ENCODE measurements at regions not wholly inside any gene's neighbourhood (a gene's known extent, or its start where the extent isn't known, plus 50 kb on each side); places are given as distances from the start of the nearest gene placed in this dataset.
"Not testable (repeated sequence)": the region's sequence is repeated elsewhere in the genome, so short reads cannot be mapped to it uniquely, and the experiment has no call there.

DNA sequence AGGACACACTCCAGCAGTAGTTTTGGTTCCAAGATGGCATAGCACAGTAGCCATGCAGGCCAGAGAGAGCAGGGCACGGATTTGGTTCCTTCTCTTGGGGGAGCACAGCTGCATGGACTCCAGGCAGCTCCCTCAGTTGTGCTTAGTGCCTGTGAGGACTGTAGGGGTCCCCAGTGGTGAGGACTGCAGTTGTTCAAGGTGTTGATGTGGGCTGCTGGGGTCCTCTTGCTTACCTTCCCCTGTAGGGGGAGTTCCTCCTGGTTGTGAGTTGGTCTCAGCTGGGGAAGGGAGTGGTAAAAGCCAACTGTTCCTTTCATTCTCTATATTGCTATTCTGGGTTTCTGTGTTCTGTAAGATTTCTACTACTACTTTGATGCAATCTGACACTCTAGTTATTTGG lies 606.5 kb downstream of the MAGEB5 start:
- no peak for TF ChIP-seq ZFX (IDR thresholded peaks at IDR 0.05; ENCODE audit: borderline replicate concordance)
- TF ChIP-seq, protein P1, sequence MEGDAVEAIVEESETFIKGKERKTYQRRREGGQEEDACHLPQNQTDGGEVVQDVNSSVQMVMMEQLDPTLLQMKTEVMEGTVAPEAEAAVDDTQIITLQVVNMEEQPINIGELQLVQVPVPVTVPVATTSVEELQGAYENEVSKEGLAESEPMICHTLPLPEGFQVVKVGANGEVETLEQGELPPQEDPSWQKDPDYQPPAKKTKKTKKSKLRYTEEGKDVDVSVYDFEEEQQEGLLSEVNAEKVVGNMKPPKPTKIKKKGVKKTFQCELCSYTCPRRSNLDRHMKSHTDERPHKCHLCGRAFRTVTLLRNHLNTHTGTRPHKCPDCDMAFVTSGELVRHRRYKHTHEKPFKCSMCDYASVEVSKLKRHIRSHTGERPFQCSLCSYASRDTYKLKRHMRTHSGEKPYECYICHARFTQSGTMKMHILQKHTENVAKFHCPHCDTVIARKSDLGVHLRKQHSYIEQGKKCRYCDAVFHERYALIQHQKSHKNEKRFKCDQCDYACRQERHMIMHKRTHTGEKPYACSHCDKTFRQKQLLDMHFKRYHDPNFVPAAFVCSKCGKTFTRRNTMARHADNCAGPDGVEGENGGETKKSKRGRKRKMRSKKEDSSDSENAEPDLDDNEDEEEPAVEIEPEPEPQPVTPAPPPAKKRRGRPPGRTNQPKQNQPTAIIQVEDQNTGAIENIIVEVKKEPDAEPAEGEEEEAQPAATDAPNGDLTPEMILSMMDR (IDR thresholded peaks at IDR 0.05), result no peak
- no peak overlapping the region for H3K27ac ChIP-seq

GRCh38 chrX:26789751-26790150 lies 573.8 kb downstream of the MAGEB5 start:
- no peak for TF ChIP-seq ZFX (IDR thresholded peaks at IDR 0.05; ENCODE audit: borderline replicate concordance)
- TF ChIP-seq, protein P1 (IDR thresholded peaks at IDR 0.05), result no peak
- H3K27ac ChIP-seq, result no peak overlapping the region

DNA sequence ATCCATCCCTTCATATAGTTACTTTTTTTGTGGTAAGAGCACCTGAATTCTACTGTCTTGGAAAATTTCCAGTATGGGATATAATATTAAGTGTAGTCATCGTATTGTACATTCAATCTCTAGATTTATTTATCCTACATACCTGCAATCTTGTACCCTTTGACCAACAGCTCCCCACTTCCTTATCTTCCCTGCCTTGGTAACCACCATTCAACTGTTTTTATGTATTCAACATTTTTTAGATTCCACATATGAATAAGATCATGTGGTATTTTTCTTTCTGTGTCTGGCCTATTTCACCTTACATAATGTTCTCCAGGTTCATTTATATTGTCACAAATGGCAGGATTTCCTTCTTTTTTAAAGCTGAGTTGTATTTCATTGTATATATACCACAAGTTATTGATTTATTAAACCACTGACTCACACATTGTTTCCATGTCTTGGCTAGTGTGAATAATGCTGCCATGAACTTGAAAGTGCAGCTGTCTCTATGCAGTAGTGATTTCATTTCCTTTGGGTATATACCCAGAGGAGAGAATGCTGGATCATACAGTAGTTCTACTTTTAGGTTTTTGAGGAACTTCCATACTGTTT lies 572.5 kb downstream of the MAGEB5 start:
- H3K27ac ChIP-seq, result no peak overlapping the region
- no peak for TF ChIP-seq ZFX (IDR thresholded peaks at IDR 0.05; ENCODE audit: borderline replicate concordance)
- TF ChIP-seq, protein P1 (IDR thresholded peaks at IDR 0.05), result no peak

DNA sequence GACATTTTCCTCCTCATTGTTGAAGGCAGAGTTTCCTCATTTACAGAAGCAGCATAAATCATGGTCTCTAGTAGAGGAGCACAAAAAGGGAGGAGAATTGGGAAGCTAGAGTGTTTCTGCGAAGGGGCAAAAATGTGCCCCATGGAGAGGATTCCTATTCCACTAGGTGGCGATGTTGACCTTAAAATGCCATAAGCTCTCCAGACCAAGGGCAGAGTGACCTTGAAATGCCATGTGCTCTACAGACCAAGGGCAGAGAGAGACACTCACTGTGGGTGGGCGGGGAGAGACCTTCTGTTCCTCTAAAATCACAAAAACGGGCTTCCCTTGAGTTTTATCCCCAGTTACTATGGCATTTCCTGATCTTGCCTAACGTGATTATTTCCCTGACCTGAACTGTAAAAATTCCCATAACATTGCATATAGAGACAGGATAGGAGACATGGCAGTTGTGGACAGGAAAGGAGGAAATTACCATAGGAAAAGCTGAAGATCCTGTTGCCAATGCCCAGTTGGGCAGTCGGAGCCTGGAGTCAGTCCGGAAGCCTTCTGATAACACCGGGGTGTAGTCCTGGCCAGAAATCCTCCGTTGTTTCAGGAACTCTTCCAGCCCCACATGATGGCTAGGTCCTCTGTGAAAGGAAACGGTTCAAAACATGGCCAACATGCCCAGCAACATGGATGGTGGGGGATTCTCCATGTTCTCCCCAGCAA lies 567.7 kb downstream of the MAGEB5 start:
- no peak overlapping the region for H3K27ac ChIP-seq
- TF ChIP-seq ZFX (IDR thresholded peaks at IDR 0.05; ENCODE audit: borderline replicate concordance), result no peak
- TF ChIP-seq, protein P1 (IDR thresholded peaks at IDR 0.05), result peak; percentile 44

- no peak overlapping the region for H3K27ac ChIP-seq
- no peak for TF ChIP-seq ZFX (IDR thresholded peaks at IDR 0.05; ENCODE audit: borderline replicate concordance)
- TF ChIP-seq, protein P1 (IDR thresholded peaks at IDR 0.05), result peak; percentile 30; the same call in 1 of the 2 replicates
Measured at GRCh38 chrX:26778320-26778888, 562.4 kb downstream of the MAGEB5 start.

DNA sequence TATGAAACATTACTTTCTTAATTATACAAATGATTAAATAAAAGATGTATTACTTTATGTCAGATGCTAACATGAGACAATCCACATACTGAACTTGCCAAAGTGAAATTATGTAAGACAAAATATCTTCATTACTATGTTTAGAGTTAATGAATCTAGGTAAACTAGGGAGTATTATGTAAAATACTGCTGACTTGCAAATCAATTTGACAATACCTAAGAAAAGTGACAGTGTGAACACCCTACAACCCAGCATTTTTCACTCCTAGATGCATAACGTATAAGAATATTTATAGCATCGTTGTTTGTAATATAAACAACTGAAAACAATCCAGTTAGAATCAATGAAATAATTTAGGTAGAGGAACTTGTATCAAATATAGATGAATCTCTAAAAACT lies 546.3 kb downstream of the MAGEB5 start:
- H3K27ac ChIP-seq, result no peak overlapping the region
- TF ChIP-seq, protein P1 (IDR thresholded peaks at IDR 0.05), result no peak
- no peak for TF ChIP-seq ZFX (IDR thresholded peaks at IDR 0.05; ENCODE audit: borderline replicate concordance)

DNA sequence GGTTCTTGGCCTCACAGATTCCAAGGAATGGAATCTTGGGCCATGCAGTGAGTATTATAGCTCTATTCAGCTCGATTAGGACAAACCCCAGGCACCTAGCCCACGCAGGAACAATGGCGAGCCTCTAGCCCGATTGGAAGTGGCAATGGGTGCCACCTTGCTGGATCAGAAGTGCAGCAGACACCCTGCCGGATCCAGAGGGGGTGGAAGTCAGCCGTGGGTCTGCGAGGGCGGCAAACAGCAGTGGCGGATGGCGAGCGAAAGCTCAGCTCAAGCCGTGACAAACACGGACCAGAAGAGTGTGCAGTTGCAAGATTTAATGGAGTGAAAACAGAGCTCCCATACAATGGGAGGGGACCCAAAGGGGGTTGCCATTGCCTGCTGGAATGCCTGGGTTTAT lies 539.8 kb downstream of the MAGEB5 start:
- H3K27ac ChIP-seq, result not testable (repeated sequence)
